Endothelial cell of umbilical vein (primary cell): ENCODE measurements at regions not wholly inside any gene's neighbourhood (a gene's known extent, or its start where the extent isn't known, plus 50 kb on each side); places are given as distances from the start of the nearest gene placed in this dataset.

Experiments used
- BruUV-seq: library from RNA; stranded (reverse); fragments of 400-500 nt; replicated peaks from 2 replicates; lab custom pipeline; 2021; lab: Mats Ljungman, UMichigan
- CTCF ChIA-PET: fragments of 300-600, 350-600 bp; sonication (Branson Sonifier 250); formaldehyde crosslinking; loops from one replicate; lab custom pipeline; 2021; ENCODE audit warnings: antibody characterized with exemption, inconsistent platforms; lab: Charles Lee
- POLR2A ChIA-PET: fragments of 300-600, 350-600 bp; sonication (Branson Sonifier 250); formaldehyde crosslinking; loops from one replicate; lab custom pipeline; 2021; ENCODE audit warnings: antibody characterized with exemption, inconsistent platforms; lab: Charles Lee
- DNase-seq: peaks from one replicate; pipeline ENCODE4 v3.0.0-alpha.2; 2011; ENCODE audit warnings: low read depth, low spot score
- FAIRE-seq: peaks from 2 replicates; lab custom pipeline; 2011; peaks lifted over from hg19 to GRCh38; lab: Jason Lieb, UNC
- H2AFZ ChIP-seq: 2 replicates; pipeline ENCODE4 v1.6.0; 2012; ENCODE audit warnings: low read depth, low read length, control low read depth, inconsistent platforms
- H3K27ac ChIP-seq: 2 replicates; pipeline ENCODE4 v1.5.1; 2011; ENCODE audit warnings: low read depth, mild to moderate bottlenecking, control low read depth, low read length, moderate library complexity; ENCODE audit not compliant: insufficient read depth
- H3K27me3 ChIP-seq, 2 experiments: 2 replicates each; pipeline versions ENCODE4 v1.6.0 to v1.6.1; 2011; ENCODE audit warnings: low read length in 2 of 2, mixed read lengths in 1 of 2; ENCODE audit not compliant: control insufficient read depth in 2 of 2, insufficient read depth in 2 of 2
- H3K36me3 ChIP-seq, 2 experiments: 2 replicates in 1 of 2; 3 replicates in 1 of 2; pipeline ENCODE4 v1.5.1; 2011; ENCODE audit warnings: low read length in 2 of 2, mild to moderate bottlenecking in 1 of 2, moderate library complexity in 1 of 2; ENCODE audit not compliant: control insufficient read depth in 2 of 2, insufficient read depth in 2 of 2; ENCODE audit errors: extremely low read depth in 1 of 2
- H3K4me1 ChIP-seq: 3 replicates; pipeline ENCODE4 v1.5.1; 2011; ENCODE audit warnings: mild to moderate bottlenecking, low read length; ENCODE audit not compliant: control insufficient read depth, insufficient read depth; ENCODE audit errors: extremely low read depth
- H3K4me2 ChIP-seq: 2 replicates; pipeline ENCODE4 v1.6.1; 2011; ENCODE audit warnings: low read length, control low read depth, mixed read lengths; ENCODE audit not compliant: insufficient read depth
- H3K4me3 ChIP-seq, 3 experiments: fragments of 200-600 bp in 1 of 3; sonication (generic), shearing (Covaris generic) in 1 of 3; replicated peaks in 1 of 3; 2 replicates each; pipeline ENCODE4 v1.5.1; 2011 to 2016; ENCODE audit warnings: control low read depth in 3 of 3, low read length in 3 of 3, mild to moderate bottlenecking in 2 of 3, inconsistent platforms in 1 of 3, low read depth in 1 of 3, moderate library complexity in 1 of 3; ENCODE audit not compliant: insufficient read depth in 1 of 3
- H3K79me2 ChIP-seq: 2 replicates; pipeline ENCODE4 v1.6.0; 2012; ENCODE audit warnings: low read length, inconsistent platforms; ENCODE audit not compliant: control insufficient read depth, insufficient read depth
- H3K9ac ChIP-seq: replicated peaks from 2 replicates; pipeline ENCODE3; 2011; ENCODE audit warnings: low read length, control low read depth; ENCODE audit not compliant: insufficient read depth; ENCODE audit errors: extremely low read depth
- H3K9me1 ChIP-seq: replicated peaks from 3 replicates; pipeline ENCODE4 v1.6.0; 2011; ENCODE audit warnings: mild to moderate bottlenecking, low read length; ENCODE audit not compliant: control insufficient read depth, insufficient read depth; ENCODE audit errors: extremely low read depth
- H3K9me3 ChIP-seq: replicated peaks from 2 replicates; pipeline ENCODE4 v1.5.1; 2012; ENCODE audit warnings: low read length, inconsistent platforms; ENCODE audit not compliant: control insufficient read depth, insufficient read depth
- H4K20me1 ChIP-seq: replicated peaks from 2 replicates; pipeline ENCODE3; 2011; ENCODE audit warnings: mild to moderate bottlenecking, low read length; ENCODE audit not compliant: control insufficient read depth, insufficient read depth; ENCODE audit errors: extremely low read depth
- EZH2 ChIP-seq: IDR thresholded peaks from 2 replicates; pipeline ENCODE4 v1.6.1; 2012; ENCODE audit warnings: borderline replicate concordance, low read depth, mild to moderate bottlenecking, moderate library complexity, low read length, inconsistent platforms; ENCODE audit not compliant: severe bottlenecking
- FOS ChIP-seq: IDR thresholded peaks from 2 replicates; pipeline ENCODE4 v1.6.1; 2011; ENCODE audit warnings: mild to moderate bottlenecking, low read length, moderate library complexity, borderline replicate concordance; ENCODE audit not compliant: insufficient read depth
- GATA2 ChIP-seq: IDR thresholded peaks from 2 replicates; pipeline ENCODE4 v1.7.0; 2011; ENCODE audit warnings: low read depth, mild to moderate bottlenecking, moderate library complexity, mixed read lengths, low read length; ENCODE audit not compliant: insufficient read length, insufficient read depth
- JUN ChIP-seq: IDR thresholded peaks from 2 replicates; pipeline ENCODE4 v1.6.1; 2011; ENCODE audit warnings: borderline replicate concordance, low read depth; ENCODE audit not compliant: insufficient read length, insufficient read depth
- MYC ChIP-seq: IDR thresholded peaks from one replicate; pipeline ENCODE4 v1.6.1; 2011; ENCODE audit warnings: mild to moderate bottlenecking, low read depth, low read length
- POLR2A ChIP-seq: IDR thresholded peaks from 2 replicates; pipeline ENCODE4 v1.6.1; 2012; ENCODE audit warnings: low read depth, mild to moderate bottlenecking, control low read depth, low read length
- POLR2AphosphoS5 ChIP-seq: IDR thresholded peaks from 2 replicates; pipeline ENCODE4 v1.6.1; 2012; ENCODE audit warnings: low read depth, mild to moderate bottlenecking, control low read depth, low read length, moderate library complexity; ENCODE audit not compliant: insufficient read depth
- dilution Hi-C: fragments of 300-500 bp; cut with MboI; formaldehyde crosslinking; loops from one replicate; pipeline ENCODE4 v1.15.0; 2019; ENCODE audit warnings: low sequenced_read_pairs; ENCODE audit not compliant: extremely low pct_ligation_motif_present
- intact Hi-C: fragments of 100-400 bp; cut with micrococcal nuclease; formaldehyde crosslinking; loops from one replicate; pipeline ENCODE4 v1.10.0; 2022
- TF ChIP-seq, protein P1 (sequence below), 2 donors: IDR thresholded peaks; 1 replicate in 1 of 2; 2 replicates in 1 of 2; pipeline ENCODE4 v1.5.1; 2011; ENCODE audit warnings: low read length in 2 of 2, mild to moderate bottlenecking in 2 of 2, moderate library complexity in 2 of 2, control low read depth in 1 of 2, inconsistent platforms in 1 of 2, low read depth in 1 of 2; ENCODE audit not compliant: insufficient read depth in 1 of 2; ENCODE audit errors: extremely low read depth in 1 of 2
- TF ChIP-seq, protein P2 (sequence below): IDR thresholded peaks from 2 replicates; pipeline ENCODE4 v1.6.1; 2011; ENCODE audit not compliant: insufficient read depth, insufficient read length

DNA sequence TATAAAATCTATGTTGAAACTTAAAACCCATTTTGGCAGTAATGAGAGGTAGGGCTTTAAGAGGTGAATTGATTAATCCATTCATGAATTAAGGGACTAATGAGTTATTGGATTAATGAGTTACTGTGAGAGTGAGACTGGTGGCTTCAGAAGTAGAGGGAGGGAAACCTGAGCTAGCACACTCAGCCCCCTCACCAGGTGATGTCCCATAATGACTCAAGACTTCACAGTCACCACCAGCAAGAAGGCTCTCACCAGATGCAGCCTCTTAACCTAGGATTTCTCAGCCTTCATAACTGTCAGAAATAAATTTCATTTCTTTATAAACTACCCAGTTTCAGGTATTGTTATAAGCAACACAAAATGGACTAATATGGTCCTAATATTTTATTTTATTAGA lies 621.7 kb upstream of the ACVR2A start:
- H3K9ac ChIP-seq, result no peak overlapping the region
- no peaks in the 10 kb centered on the region for H3K27me3 ChIP-seq
- TF ChIP-seq, protein P1, sequence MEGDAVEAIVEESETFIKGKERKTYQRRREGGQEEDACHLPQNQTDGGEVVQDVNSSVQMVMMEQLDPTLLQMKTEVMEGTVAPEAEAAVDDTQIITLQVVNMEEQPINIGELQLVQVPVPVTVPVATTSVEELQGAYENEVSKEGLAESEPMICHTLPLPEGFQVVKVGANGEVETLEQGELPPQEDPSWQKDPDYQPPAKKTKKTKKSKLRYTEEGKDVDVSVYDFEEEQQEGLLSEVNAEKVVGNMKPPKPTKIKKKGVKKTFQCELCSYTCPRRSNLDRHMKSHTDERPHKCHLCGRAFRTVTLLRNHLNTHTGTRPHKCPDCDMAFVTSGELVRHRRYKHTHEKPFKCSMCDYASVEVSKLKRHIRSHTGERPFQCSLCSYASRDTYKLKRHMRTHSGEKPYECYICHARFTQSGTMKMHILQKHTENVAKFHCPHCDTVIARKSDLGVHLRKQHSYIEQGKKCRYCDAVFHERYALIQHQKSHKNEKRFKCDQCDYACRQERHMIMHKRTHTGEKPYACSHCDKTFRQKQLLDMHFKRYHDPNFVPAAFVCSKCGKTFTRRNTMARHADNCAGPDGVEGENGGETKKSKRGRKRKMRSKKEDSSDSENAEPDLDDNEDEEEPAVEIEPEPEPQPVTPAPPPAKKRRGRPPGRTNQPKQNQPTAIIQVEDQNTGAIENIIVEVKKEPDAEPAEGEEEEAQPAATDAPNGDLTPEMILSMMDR (IDR thresholded peaks at IDR 0.05; ENCODE audit: extremely low read depth in 1 of 2, insufficient read depth in 1 of 2, low read depth in 1 of 2, low read length in 2 of 2), result no peak
- no peak for TF ChIP-seq GATA2
- no peak for TF ChIP-seq MYC
- TF ChIP-seq, protein P2, sequence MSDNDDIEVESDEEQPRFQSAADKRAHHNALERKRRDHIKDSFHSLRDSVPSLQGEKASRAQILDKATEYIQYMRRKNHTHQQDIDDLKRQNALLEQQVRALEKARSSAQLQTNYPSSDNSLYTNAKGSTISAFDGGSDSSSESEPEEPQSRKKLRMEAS, result no peak
- TF ChIP-seq EZH2, result no peak
- TF ChIP-seq POLR2A, result no peak
- no peak for TF ChIP-seq JUN
- TF ChIP-seq FOS, result no peak
- TF ChIP-seq POLR2AphosphoS5, result no peak
- no peak overlapping the region for H3K4me3 ChIP-seq
- dilution Hi-C loops (no loop called here), intact Hi-C loops (no loop called here)
- H3K79me2 ChIP-seq, result no peaks in the 10 kb centered on the region
- no peak overlapping the region for H2AFZ ChIP-seq
- H3K36me3 ChIP-seq, result no peaks in the 10 kb centered on the region
- H3K9me1 ChIP-seq, result no peaks in the 10 kb centered on the region
- H4K20me1 ChIP-seq, result no peaks in the 10 kb centered on the region
- no peaks in the 10 kb centered on the region for H3K9me3 ChIP-seq
- no peak for FAIRE-seq
- no peaks in the 10 kb centered on the region for H3K4me1 ChIP-seq
- no peak overlapping the region for H3K27ac ChIP-seq
- BruUV-seq, result no TSS peak
- no peak for DNase-seq
- POLR2A ChIA-PET, result no interaction called here
- H3K4me2 ChIP-seq, result no peak overlapping the region
- CTCF ChIA-PET, result no interaction called here
